Astrocyte (in vitro differentiated cells and primary cell): ENCODE measurements at regions not wholly inside any gene's neighbourhood (a gene's known extent, or its start where the extent isn't known, plus 50 kb on each side); places are given as distances from the start of the nearest gene placed in this dataset.

ENCODE experiments used
- CTCF ChIP-seq: IDR thresholded peaks from 2 replicates; pipeline ENCODE4 v1.5.1; 2011; ENCODE audit warnings: low read depth, mild to moderate bottlenecking, inconsistent platforms, low read length, moderate library complexity; ENCODE audit not compliant: insufficient read depth
- EZH2 ChIP-seq: IDR thresholded peaks from 2 replicates; pipeline ENCODE4 v1.6.1; 2012; ENCODE audit warnings: mild to moderate bottlenecking, low read length, inconsistent platforms; ENCODE audit not compliant: insufficient read depth

- TF ChIP-seq CTCF (no peak), EZH2 (no peak)
Observed at GRCh38 chr12:118541071-118541470, 164.7 kb downstream of the SUDS3 start.
